NOMO-1 treated with dmso at 0.1 percent for 144 hours (cell line): ENCODE measurements at regions not wholly inside any gene's neighbourhood (a gene's known extent, or its start where the extent isn't known, plus 50 kb on each side); places are given as distances from the start of the nearest gene placed in this dataset.

Source experiments
- DNase-seq: peaks from one replicate; lab custom pipeline; 2025; ENCODE audit not compliant: unreplicated experiment; lab: John Stamatoyannopoulos, UW

- peak; percentile 63 for DNase-seq
Measured at GRCh38 chr10:4663162-4663992, 162.6 kb upstream of the AKR1E2 start.

GRCh38 chr10:4662576-4663161, 163.3 kb upstream of the AKR1E2 start:
- DNase-seq: no peak

- no peak for DNase-seq
Measured at GRCh38 chr10:4661511-4662255, 164.3 kb upstream of the AKR1E2 start.

DNA sequence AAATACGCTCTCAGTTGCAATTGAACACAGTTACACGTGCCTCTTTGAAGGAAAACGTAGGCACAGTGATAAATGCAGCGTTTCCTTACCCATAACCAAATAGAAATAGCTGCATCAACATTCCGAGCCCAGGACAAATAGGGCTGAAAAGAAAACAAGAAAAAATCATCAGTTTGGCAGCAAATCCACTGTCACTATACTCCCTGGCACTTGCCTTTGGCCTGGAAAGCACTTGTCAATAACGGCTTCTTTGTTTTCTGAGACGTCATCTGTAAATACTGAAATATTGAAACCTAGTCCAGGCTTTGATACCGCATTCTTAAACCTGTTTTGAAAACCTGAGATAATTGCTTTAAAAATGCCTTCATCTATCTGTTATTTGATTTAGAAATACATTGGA, 167.2 kb upstream of the AKR1E2 start:
- DNase-seq: no peak

DNA sequence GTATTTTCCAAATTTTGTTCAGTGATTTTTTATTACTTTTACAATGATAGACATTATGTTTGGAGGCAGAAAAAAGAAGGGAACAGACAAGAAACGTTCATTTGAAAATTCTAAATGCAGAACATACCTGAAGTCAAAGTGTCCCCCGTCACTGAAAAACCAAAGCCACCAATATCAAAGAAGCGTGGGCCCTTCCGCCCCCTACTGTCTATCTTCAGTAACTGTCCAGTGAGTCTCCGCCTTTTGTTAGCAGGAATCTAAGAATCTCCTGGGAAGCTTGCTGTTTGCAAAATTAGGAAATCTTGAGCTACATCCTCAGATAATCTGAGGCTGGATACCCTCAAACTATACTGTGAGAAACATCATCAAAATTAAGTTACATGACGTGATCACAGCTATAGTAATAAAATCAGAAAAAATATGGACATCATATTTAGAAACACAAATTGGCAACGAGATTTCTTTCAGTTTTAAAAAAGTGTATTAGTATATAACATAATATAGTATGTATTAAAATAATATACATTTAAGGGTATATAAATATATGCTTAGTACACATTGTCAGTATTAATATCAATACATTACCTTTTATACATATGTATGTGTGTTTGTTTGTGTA, 169.3 kb upstream of the AKR1E2 start:
- DNase-seq: peak; percentile 4

DNA sequence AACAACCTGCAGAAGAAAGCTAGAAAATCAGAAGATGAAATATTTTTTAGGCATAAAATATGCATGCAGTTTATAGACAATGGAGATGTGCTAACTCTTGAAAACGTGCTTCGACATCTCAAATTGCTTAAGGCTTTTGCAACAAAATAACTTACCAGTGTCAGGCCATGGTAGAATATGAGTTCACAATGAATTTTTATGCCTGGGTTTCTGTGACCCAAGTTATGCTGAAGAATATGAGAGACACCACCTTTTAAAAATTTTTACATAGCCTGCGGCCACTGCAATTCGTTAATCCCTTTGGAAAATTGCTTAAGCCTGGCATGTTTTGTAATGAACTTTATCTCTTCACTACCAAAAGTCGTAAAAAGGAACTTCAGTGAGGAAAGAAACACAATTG, 170.1 kb upstream of the AKR1E2 start:
- DNase-seq: no peak

GRCh38 chr10:4655406-4655805, 170.6 kb upstream of the AKR1E2 start:
- DNase-seq: no peak

DNA sequence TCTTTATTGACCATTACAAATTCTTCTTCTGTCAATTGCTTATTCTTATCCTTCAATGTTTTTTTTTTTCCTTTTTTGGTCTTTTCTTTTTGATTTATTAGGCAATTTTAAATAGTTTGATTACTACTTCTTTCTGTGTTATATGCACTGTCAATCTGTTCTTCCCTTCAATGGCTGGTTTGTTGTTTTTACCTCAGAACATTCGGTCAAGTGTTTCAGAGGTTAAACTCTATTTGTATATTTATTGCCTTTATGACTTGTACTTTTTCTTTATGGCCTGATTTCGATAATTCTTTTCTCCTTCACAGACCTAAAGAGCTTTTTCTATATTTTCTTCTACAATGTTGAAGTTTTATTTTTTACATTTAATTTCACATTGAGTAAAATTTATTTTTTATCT, 171.5 kb upstream of the AKR1E2 start:
- DNase-seq: no peak

GRCh38 chr10:4653160-4653559, 172.8 kb upstream of the AKR1E2 start:
- no peak for DNase-seq

- DNase-seq: no peak
Measured at GRCh38 chr10:4652111-4653010, 173.6 kb upstream of the AKR1E2 start.

DNA sequence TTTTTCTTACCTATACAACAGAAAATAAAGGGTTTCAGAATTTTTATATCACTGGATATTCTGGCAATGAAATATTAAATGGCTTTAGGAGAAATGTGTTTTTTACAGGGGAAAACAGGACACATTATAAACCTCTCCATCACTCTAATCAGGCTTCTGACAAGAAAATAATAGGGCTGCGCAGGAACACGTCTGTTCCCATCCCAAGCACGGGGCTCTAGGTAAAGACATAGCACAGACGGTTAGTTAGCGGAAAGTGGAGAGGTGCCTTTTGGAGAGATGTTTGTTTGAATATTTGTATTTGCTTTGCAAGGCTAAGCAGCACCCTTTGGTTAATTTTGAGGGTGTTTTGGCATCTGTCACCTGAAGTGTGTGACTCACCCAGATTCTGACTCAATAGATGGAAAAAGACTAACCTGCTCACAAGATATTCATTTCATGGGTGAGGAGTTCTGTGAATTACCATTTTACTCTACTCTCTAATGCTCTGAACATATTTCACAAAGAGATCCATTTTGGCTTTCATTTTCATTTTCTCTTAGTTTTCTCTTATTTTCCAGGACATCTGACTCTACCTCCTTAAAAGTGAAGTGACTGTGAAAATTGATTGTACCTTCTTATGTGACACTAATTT, 174.5 kb upstream of the AKR1E2 start:
- no peak for DNase-seq

DNA sequence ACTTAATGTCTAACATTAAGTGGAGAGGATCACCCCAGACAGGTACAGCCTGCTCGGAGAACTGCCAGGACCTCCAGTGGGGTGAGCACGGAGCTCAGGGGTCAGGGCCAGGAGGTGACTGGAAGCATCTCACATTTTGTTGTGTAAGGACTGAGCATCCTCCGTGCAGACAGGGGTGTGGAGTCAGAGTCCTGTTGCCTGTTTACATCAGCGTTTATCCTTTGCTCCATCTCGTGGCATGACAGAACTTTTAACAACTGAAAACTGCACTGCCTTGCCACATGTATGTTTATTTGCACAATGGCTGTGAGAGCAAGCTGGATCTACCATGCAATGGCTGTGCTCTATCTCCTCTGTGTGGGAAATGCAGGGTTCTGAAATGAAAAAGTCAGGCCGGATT, 175.4 kb upstream of the AKR1E2 start:
- no peak for DNase-seq

GRCh38 chr10:4649886-4650508, 176.0 kb upstream of the AKR1E2 start:
- no peak for DNase-seq

GRCh38 chr10:4649471-4649870, 176.5 kb upstream of the AKR1E2 start:
- DNase-seq: no peak

DNA sequence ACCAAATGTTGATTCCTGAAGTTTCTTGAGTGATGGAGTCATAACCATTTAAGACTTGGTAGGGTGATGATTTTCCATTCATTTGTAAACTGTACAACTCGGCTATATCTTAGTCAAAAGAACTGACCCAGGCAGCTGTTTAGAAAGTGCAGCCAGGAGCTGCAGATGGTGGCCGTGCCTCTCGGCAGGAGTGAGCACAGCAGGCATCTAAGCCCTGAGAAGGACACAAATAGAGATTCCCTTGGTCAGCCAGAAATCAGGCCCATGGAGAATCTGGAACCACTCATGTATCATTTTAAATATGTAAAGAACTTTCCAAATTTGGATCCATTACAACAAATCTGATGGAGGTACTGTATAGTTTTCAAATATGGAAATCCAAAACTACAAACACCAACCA, 177.0 kb upstream of the AKR1E2 start:
- DNase-seq: no peak

- DNase-seq: no peak
Measured at GRCh38 chr10:4647109-4647785, 178.8 kb upstream of the AKR1E2 start.

DNA sequence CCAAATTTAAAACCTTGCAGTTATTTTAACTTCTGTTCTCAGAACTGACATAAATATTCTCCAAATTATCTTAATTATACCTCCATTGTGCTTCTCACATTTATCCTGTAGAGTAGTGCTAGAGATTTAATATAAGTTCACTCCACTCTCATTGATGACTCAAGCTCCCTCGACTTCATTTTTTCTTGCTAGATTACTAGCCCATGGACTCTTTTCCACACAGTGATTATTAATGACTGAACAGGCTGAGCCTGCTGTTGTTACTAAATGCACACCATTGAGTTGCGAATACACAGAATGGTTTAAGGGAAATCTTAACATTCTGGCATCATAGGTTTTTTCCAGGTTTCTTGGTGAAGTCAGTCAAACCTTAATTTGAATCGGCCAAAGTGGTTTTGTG, 179.5 kb upstream of the AKR1E2 start:
- DNase-seq: no peak

DNA sequence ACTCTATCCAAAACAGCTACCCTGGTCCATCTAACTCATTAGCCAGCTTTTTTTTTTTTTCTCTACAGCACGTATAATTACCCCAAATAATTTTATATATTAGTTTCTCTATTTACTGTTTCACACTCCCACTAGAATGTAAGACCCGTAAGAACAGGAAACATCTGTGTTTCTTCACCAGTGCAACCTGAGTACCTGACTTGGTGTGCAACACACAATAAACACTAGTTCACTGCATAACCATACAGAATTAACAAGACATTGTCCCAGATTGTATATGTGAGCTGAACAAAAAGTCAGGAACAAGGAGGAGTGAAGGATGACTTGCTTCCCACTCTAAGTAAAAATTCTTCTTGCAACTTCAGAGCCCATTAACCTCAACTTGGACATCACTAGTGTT, 180.2 kb upstream of the AKR1E2 start:
- DNase-seq: no peak

DNA sequence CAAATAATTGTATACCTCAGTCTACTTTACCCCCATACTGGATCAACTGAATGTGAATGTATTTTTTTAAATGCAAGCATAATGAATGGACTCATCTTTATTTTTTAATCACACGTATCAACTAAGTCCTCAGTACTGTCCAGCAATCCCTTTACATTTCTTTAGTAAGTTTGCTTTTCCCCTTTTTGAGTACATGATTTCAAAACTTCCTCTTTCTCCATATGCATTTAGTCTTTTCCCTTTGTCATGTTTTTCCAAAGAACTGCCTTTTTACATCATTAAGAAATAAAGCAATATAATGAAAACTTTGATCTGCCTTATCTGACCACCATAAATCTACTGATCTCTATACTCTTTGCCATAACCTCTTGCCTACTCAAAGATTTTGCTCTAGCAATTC, 182.5 kb upstream of the AKR1E2 start:
- no peak for DNase-seq
